ENCODE measurements at regions not wholly inside any gene's neighbourhood (a gene's known extent, or its start where the extent isn't known, plus 50 kb on each side); places are given as distances from the start of the nearest gene placed in this dataset.

DNA sequence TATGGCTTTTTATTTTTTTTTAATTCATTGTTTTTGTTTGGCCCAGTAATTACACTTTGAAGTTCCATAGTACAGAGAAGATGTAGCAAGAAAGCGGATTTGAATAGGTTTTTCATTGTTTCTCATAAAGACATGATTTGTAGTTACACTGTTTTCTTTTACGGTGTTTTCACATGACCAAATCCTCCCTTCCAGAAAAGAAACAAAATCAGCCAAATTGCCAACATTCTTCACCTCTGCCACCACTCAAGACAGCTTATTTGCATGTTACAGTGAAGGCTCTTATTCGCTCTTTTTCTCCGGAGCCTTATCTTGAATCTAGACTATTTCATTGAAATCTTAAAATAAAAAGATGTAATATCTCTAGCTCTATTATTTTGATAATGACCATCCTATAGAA lies 50.9 kb upstream of the KCNH5 start:
- no peak for DNase-seq
- H3K36me3 ChIP-seq, result no peaks in the 10 kb centered on the region
- WGBS, 5 donors, result 78 to 86% (median 82%) methylated on average over 4 of the region's 4 CpGs
- H3K27me3 ChIP-seq, result no peaks in the 10 kb centered on the region
- TF ChIP-seq POLR2A (IDR thresholded peaks at IDR 0.05) (no peak), POLR2AphosphoS5 (IDR thresholded peaks at IDR 0.05) (no peak), EP300 (IDR thresholded peaks at IDR 0.05) (no peak)
- TF ChIP-seq, protein P1, sequence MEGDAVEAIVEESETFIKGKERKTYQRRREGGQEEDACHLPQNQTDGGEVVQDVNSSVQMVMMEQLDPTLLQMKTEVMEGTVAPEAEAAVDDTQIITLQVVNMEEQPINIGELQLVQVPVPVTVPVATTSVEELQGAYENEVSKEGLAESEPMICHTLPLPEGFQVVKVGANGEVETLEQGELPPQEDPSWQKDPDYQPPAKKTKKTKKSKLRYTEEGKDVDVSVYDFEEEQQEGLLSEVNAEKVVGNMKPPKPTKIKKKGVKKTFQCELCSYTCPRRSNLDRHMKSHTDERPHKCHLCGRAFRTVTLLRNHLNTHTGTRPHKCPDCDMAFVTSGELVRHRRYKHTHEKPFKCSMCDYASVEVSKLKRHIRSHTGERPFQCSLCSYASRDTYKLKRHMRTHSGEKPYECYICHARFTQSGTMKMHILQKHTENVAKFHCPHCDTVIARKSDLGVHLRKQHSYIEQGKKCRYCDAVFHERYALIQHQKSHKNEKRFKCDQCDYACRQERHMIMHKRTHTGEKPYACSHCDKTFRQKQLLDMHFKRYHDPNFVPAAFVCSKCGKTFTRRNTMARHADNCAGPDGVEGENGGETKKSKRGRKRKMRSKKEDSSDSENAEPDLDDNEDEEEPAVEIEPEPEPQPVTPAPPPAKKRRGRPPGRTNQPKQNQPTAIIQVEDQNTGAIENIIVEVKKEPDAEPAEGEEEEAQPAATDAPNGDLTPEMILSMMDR (IDR thresholded peaks at IDR 0.05), result no peak
- intact Hi-C loops (cut with DNase I; ENCODE audit: low total_unique reads), result no loop called here
- H3K27ac ChIP-seq, result no peak overlapping the region
- H3K4me1 ChIP-seq, result no peaks in the 10 kb centered on the region
- no peak overlapping the region for H3K4me3 ChIP-seq
- no peaks in the 10 kb centered on the region for H3K9me3 ChIP-seq

Small RNAs in the stretch of these regions (small RNA-seq; reads per million reads assigned to genes)
- 0 reads per million in 4 donors for gene PARP1P2
